Immature natural killer cell (primary cell): ENCODE measurements at regions not wholly inside any gene's neighbourhood (a gene's known extent, or its start where the extent isn't known, plus 50 kb on each side); places are given as distances from the start of the nearest gene placed in this dataset.
"Not testable (repeated sequence)": the region's sequence is repeated elsewhere in the genome, so short reads cannot be mapped to it uniquely, and the experiment has no call there.

Experiments used
- DNase-seq, 3 donors: peaks; one replicate each; pipeline ENCODE4 v3.0.0; 2022; ENCODE audit warnings: mixed read lengths in 1 of 3
- H3K27ac Mint-ChIP-seq, 6 donors: one replicate each; pipeline ENCODE4 v1.8.0; 2020; ENCODE audit warnings: mixed read lengths in 6 of 6, mild to moderate bottlenecking in 5 of 6, inconsistent platforms in 4 of 6, moderate library complexity in 3 of 6
- H3K27me3 Mint-ChIP-seq, 3 donors: one replicate each; pipeline ENCODE4 v1.8.0; 2020 to 2021; ENCODE audit warnings: low read depth in 3 of 3, mild to moderate bottlenecking in 3 of 3, mixed read lengths in 3 of 3, moderate library complexity in 3 of 3, inconsistent platforms in 1 of 3
- H3K36me3 Mint-ChIP-seq, 3 donors: one replicate each; pipeline ENCODE4 v1.8.0; 2020; ENCODE audit warnings: mixed read lengths in 3 of 3, inconsistent platforms in 2 of 3, mild to moderate bottlenecking in 2 of 3
- H3K4me1 Mint-ChIP-seq, 2 donors: one replicate each; pipeline ENCODE4 v1.8.0; 2020; ENCODE audit warnings: inconsistent platforms in 2 of 2, mild to moderate bottlenecking in 2 of 2, mixed read lengths in 2 of 2, moderate library complexity in 1 of 2
- H3K4me3 Mint-ChIP-seq, 5 donors: one replicate each; pipeline ENCODE4 v1.8.0; 2020; ENCODE audit warnings: mild to moderate bottlenecking in 5 of 5, mixed read lengths in 5 of 5, inconsistent platforms in 3 of 5, moderate library complexity in 3 of 5
- H3K9me3 Mint-ChIP-seq, 6 donors: one replicate each; pipeline ENCODE4 v1.8.0; 2020; ENCODE audit warnings: mild to moderate bottlenecking in 6 of 6, mixed read lengths in 6 of 6, inconsistent platforms in 4 of 6, moderate library complexity in 3 of 6

GRCh38 chr3:146746190-146746589, 141.0 kb upstream of the PLSCR5 start:
- peaks cover 2 to 20% (median 4%) of the 10 kb centered on the region in 6 donors for H3K9me3 Mint-ChIP-seq
- H3K4me1 Mint-ChIP-seq: no peaks in the 10 kb centered on the region
- no peak for DNase-seq
- no peaks in the 10 kb centered on the region for H3K27me3 Mint-ChIP-seq
- no peak overlapping the region for H3K27ac Mint-ChIP-seq
- H3K36me3 Mint-ChIP-seq: no peaks in the 10 kb centered on the region
- H3K4me3 Mint-ChIP-seq: no peak overlapping the region

- no peaks in the 10 kb centered on the region for H3K27me3 Mint-ChIP-seq
- H3K27ac Mint-ChIP-seq: no peak overlapping the region
- no peak for DNase-seq
- no peaks in the 10 kb centered on the region for H3K36me3 Mint-ChIP-seq
- H3K4me1 Mint-ChIP-seq: no peaks in the 10 kb centered on the region
- H3K4me3 Mint-ChIP-seq: no peak overlapping the region
- peaks cover 0 to 22% (median 8%) of the 10 kb centered on the region in 6 donors for H3K9me3 Mint-ChIP-seq
Measured at GRCh38 chr3:146739203-146739671, 134.1 kb upstream of the PLSCR5 start.

- Mint-ChIP-seq H3K27ac (no peak overlapping the region), H3K9me3 (peaks cover 9 to 27% (median 19%) of the 10 kb centered on the region in 6 donors)
Measured at GRCh38 chr3:146732325-146732724, 127.2 kb upstream of the PLSCR5 start.

GRCh38 chr3:146715170-146715569, 110.0 kb upstream of the PLSCR5 start:
- no peaks in the 10 kb centered on the region for H3K36me3 Mint-ChIP-seq
- no peaks in the 10 kb centered on the region for H3K4me1 Mint-ChIP-seq
- H3K27me3 Mint-ChIP-seq: no peaks in the 10 kb centered on the region
- H3K9me3 Mint-ChIP-seq: peaks cover 0 to 15% (median 8%) of the 10 kb centered on the region in 6 donors
- no peak overlapping the region for H3K27ac Mint-ChIP-seq
- no peak for DNase-seq
- H3K4me3 Mint-ChIP-seq: no peak overlapping the region

More at GRCh38 chr3:146732325-146732724, 127.2 kb upstream of the PLSCR5 start:
- H3K4me1 Mint-ChIP-seq: no peaks in the 10 kb centered on the region
- DNase-seq: no peak
- no peaks in the 10 kb centered on the region for H3K36me3 Mint-ChIP-seq
- H3K27me3 Mint-ChIP-seq: no peaks in the 10 kb centered on the region
- no peak overlapping the region for H3K4me3 Mint-ChIP-seq

- no peak overlapping the region for H3K27ac Mint-ChIP-seq
- H3K36me3 Mint-ChIP-seq: no peaks in the 10 kb centered on the region
- no peak for DNase-seq
- no peaks in the 10 kb centered on the region for H3K4me1 Mint-ChIP-seq
- H3K4me3 Mint-ChIP-seq: no peak overlapping the region
- no peaks in the 10 kb centered on the region for H3K27me3 Mint-ChIP-seq
- H3K9me3 Mint-ChIP-seq: peaks cover 2 to 18% (median 5%) of the 10 kb centered on the region in 6 donors
Measured at GRCh38 chr3:146712806-146713205, 107.7 kb upstream of the PLSCR5 start.

GRCh38 chr3:146709969-146710368, 104.8 kb upstream of the PLSCR5 start:
- Mint-ChIP-seq H3K27me3 (peaks cover 0 to 2% (median 0%) of the 10 kb centered on the region in 3 donors), H3K27ac (no peak overlapping the region), H3K4me3 (no peak overlapping the region), H3K36me3 (no peaks in the 10 kb centered on the region), H3K4me1 (no peaks in the 10 kb centered on the region), H3K9me3 (peaks cover 2 to 30% (median 9%) of the 10 kb centered on the region in 6 donors)
- DNase-seq: no peak

GRCh38 chr3:146705225-146705624, 100.1 kb upstream of the PLSCR5 start:
- H3K27me3 Mint-ChIP-seq: peaks cover 0 to 2% (median 0%) of the 10 kb centered on the region in 3 donors
- H3K27ac Mint-ChIP-seq: no peak overlapping the region
- no peak overlapping the region for H3K4me3 Mint-ChIP-seq
- H3K36me3 Mint-ChIP-seq: no peaks in the 10 kb centered on the region
- DNase-seq: no peak
- peaks cover 4 to 21% (median 10%) of the 10 kb centered on the region in 6 donors for H3K9me3 Mint-ChIP-seq
- no peaks in the 10 kb centered on the region for H3K4me1 Mint-ChIP-seq

GRCh38 chr3:146702237-146702636, 97.1 kb upstream of the PLSCR5 start:
- Mint-ChIP-seq H3K27me3 (peaks cover 0 to 3% (median 0%) of the 10 kb centered on the region in 3 donors), H3K36me3 (no peaks in the 10 kb centered on the region), H3K9me3 (peaks cover 0 to 23% (median 9%) of the 10 kb centered on the region in 6 donors), H3K27ac (no peak overlapping the region), H3K4me1 (no peaks in the 10 kb centered on the region), H3K4me3 (no peak overlapping the region)
- no peak for DNase-seq

GRCh38 chr3:146701246-146701645, 96.1 kb upstream of the PLSCR5 start:
- H3K27ac Mint-ChIP-seq: no peak overlapping the region
- no peaks in the 10 kb centered on the region for H3K36me3 Mint-ChIP-seq
- H3K27me3 Mint-ChIP-seq: peaks cover 0 to 2% (median 0%) of the 10 kb centered on the region in 3 donors
- peaks cover 0 to 23% (median 7%) of the 10 kb centered on the region in 6 donors for H3K9me3 Mint-ChIP-seq
- DNase-seq: no peak
- H3K4me1 Mint-ChIP-seq: no peaks in the 10 kb centered on the region
- H3K4me3 Mint-ChIP-seq: no peak overlapping the region

- not testable (repeated sequence) for H3K27ac Mint-ChIP-seq, H3K27me3 Mint-ChIP-seq, DNase-seq, H3K4me1 Mint-ChIP-seq, H3K4me3 Mint-ChIP-seq, H3K36me3 Mint-ChIP-seq
- H3K9me3 Mint-ChIP-seq: peaks cover 0 to 14% (median 7%) of the 10 kb centered on the region in 6 donors
Measured at GRCh38 chr3:146700025-146700424, 94.9 kb upstream of the PLSCR5 start.

- peaks cover 4 to 26% (median 9%) of the 10 kb centered on the region in 6 donors for H3K9me3 Mint-ChIP-seq
- no peak overlapping the region for H3K4me3 Mint-ChIP-seq
- no peak for DNase-seq
- no peaks in the 10 kb centered on the region for H3K27me3 Mint-ChIP-seq
- no peaks in the 10 kb centered on the region for H3K4me1 Mint-ChIP-seq
- no peak overlapping the region for H3K27ac Mint-ChIP-seq
- H3K36me3 Mint-ChIP-seq: no peaks in the 10 kb centered on the region
Measured at GRCh38 chr3:146692254-146692653, 87.1 kb upstream of the PLSCR5 start.

GRCh38 chr3:146685050-146685814, 80.1 kb upstream of the PLSCR5 start:
- DNase-seq: no peak
- Mint-ChIP-seq H3K4me3 (no peak overlapping the region), H3K27ac (no peak overlapping the region), H3K36me3 (no peaks in the 10 kb centered on the region), H3K4me1 (no peaks in the 10 kb centered on the region), H3K9me3 (peaks cover 0 to 11% (median 2%) of the 10 kb centered on the region in 6 donors), H3K27me3 (no peaks in the 10 kb centered on the region)

GRCh38 chr3:146682171-146682570, 77.0 kb upstream of the PLSCR5 start:
- peaks cover 0 to 11% (median 2%) of the 10 kb centered on the region in 6 donors for H3K9me3 Mint-ChIP-seq
- DNase-seq: no peak
- H3K4me3 Mint-ChIP-seq: no peak overlapping the region
- H3K27me3 Mint-ChIP-seq: no peaks in the 10 kb centered on the region
- H3K4me1 Mint-ChIP-seq: no peaks in the 10 kb centered on the region
- H3K27ac Mint-ChIP-seq: no peak overlapping the region
- H3K36me3 Mint-ChIP-seq: no peaks in the 10 kb centered on the region

- Mint-ChIP-seq H3K9me3 (peaks cover 0 to 10% (median 3%) of the 10 kb centered on the region in 6 donors), H3K27ac (no peak overlapping the region), H3K36me3 (no peaks in the 10 kb centered on the region), H3K4me1 (no peaks in the 10 kb centered on the region), H3K4me3 (no peak overlapping the region), H3K27me3 (no peaks in the 10 kb centered on the region)
- no peak for DNase-seq
Measured at GRCh38 chr3:146680617-146681016, 75.5 kb upstream of the PLSCR5 start.

GRCh38 chr3:146679995-146680394, 74.8 kb upstream of the PLSCR5 start:
- Mint-ChIP-seq H3K9me3 (peaks cover 0 to 9% (median 4%) of the 10 kb centered on the region in 6 donors), H3K27me3 (no peaks in the 10 kb centered on the region), H3K4me3 (no peak overlapping the region), H3K27ac (no peak overlapping the region), H3K4me1 (no peaks in the 10 kb centered on the region), H3K36me3 (no peaks in the 10 kb centered on the region)
- DNase-seq: no peak
